ENCODE measurements at regions not wholly inside any gene's neighbourhood (a gene's known extent, or its start where the extent isn't known, plus 50 kb on each side); places are given as distances from the start of the nearest gene placed in this dataset.

DNA sequence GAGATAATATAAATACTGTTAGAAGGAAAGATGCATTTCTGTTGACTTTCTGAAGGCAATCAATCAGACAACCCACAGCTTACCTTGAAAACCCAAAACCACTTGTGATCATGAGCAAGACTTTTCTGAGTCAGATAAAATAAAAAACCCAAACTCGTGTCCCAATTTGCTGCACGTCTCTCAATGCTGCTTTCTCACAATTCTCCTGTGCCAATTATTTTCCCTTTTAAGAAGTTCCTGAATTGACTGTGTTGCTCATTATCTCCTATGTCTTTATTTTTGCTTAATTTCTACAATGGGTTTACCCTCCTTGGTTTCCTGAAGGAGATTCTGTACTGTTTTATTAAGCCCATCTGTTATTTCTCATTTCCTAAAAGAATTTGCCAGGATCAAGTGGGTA, 1891.9 kb upstream of the PCDH10 start:
- TF ChIP-seq, protein P1, sequence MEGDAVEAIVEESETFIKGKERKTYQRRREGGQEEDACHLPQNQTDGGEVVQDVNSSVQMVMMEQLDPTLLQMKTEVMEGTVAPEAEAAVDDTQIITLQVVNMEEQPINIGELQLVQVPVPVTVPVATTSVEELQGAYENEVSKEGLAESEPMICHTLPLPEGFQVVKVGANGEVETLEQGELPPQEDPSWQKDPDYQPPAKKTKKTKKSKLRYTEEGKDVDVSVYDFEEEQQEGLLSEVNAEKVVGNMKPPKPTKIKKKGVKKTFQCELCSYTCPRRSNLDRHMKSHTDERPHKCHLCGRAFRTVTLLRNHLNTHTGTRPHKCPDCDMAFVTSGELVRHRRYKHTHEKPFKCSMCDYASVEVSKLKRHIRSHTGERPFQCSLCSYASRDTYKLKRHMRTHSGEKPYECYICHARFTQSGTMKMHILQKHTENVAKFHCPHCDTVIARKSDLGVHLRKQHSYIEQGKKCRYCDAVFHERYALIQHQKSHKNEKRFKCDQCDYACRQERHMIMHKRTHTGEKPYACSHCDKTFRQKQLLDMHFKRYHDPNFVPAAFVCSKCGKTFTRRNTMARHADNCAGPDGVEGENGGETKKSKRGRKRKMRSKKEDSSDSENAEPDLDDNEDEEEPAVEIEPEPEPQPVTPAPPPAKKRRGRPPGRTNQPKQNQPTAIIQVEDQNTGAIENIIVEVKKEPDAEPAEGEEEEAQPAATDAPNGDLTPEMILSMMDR (IDR thresholded peaks at IDR 0.05): no peak
- TF ChIP-seq POLR2A (IDR thresholded peaks at IDR 0.05): no peak
